HG02885 (cell line): ENCODE measurements at regions not wholly inside any gene's neighbourhood (a gene's known extent, or its start where the extent isn't known, plus 50 kb on each side); places are given as distances from the start of the nearest gene placed in this dataset.
"Not testable (repeated sequence)": the region's sequence is repeated elsewhere in the genome, so short reads cannot be mapped to it uniquely, and the experiment has no call there.

Experiments
- ATAC-seq: cut with Tn5 transposase; IDR thresholded peaks from one replicate; pipeline ENCODE4 v1.9.1; 2021; ENCODE audit warnings: mild to moderate bottlenecking; ENCODE audit not compliant: unreplicated experiment, poor library complexity

- ATAC-seq: not testable (repeated sequence)
These were observed 1517.3 kb upstream of the RAG2 start for GRCh38 chr11:38115381-38115780.

GRCh38 chr11:38100836-38101462 is 1502.9 kb upstream of the RAG2 start:
- ATAC-seq: no peak

GRCh38 chr11:38095268-38095667 is 1497.2 kb upstream of the RAG2 start:
- no peak for ATAC-seq

- no peak for ATAC-seq
These were observed 1491.7 kb upstream of the RAG2 start for GRCh38 chr11:38089726-38090125.

GRCh38 chr11:38060920-38061319 is 1462.9 kb upstream of the RAG2 start:
- no peak for ATAC-seq

- no peak for ATAC-seq
These were observed 1462.1 kb upstream of the RAG2 start for GRCh38 chr11:38060136-38060535.

GRCh38 chr11:38046571-38047135 is 1448.6 kb upstream of the RAG2 start:
- no peak for ATAC-seq

- ATAC-seq: no peak
These were observed 1445.0 kb upstream of the RAG2 start for GRCh38 chr11:38043060-38043459.

- no peak for ATAC-seq
These were observed 1440.7 kb upstream of the RAG2 start for GRCh38 chr11:38038777-38039176.

- no peak for ATAC-seq
These were observed 1421.2 kb upstream of the RAG2 start for GRCh38 chr11:38019072-38019775.

- ATAC-seq: no peak
These were observed 1416.4 kb upstream of the RAG2 start for GRCh38 chr11:38014405-38014804.

- no peak for ATAC-seq
These were observed 1415.1 kb upstream of the RAG2 start for GRCh38 chr11:38013157-38013556.

- no peak for ATAC-seq
These were observed 1413.5 kb upstream of the RAG2 start for GRCh38 chr11:38011496-38011895.

- no peak for ATAC-seq
These were observed 1411.9 kb upstream of the RAG2 start for GRCh38 chr11:38009932-38010331.

GRCh38 chr11:38006466-38006865 is 1408.4 kb upstream of the RAG2 start:
- no peak for ATAC-seq

GRCh38 chr11:38005597-38005996 is 1407.6 kb upstream of the RAG2 start:
- ATAC-seq: no peak

- ATAC-seq: no peak
These were observed 1401.1 kb upstream of the RAG2 start for GRCh38 chr11:37999171-37999570.

- no peak for ATAC-seq
These were observed 1397.8 kb upstream of the RAG2 start for GRCh38 chr11:37995886-37996285.

- ATAC-seq: no peak
These were observed 1390.0 kb upstream of the RAG2 start for GRCh38 chr11:37988031-37988430.

- no peak for ATAC-seq
These were observed 1387.0 kb upstream of the RAG2 start for GRCh38 chr11:37984991-37985390.

- no peak for ATAC-seq
These were observed 1380.6 kb upstream of the RAG2 start for GRCh38 chr11:37978647-37979046.

GRCh38 chr11:37973941-37974340 is 1375.9 kb upstream of the RAG2 start:
- no peak for ATAC-seq
